PC-3 (cell line): ENCODE measurements at regions not wholly inside any gene's neighbourhood (a gene's known extent, or its start where the extent isn't known, plus 50 kb on each side); places are given as distances from the start of the nearest gene placed in this dataset.

Source experiments
- ATAC-seq: fragments of 200-7000 bp; cut with Tn5 transposase; 2 replicates; pipeline ENCODE4 v1.9.1; 2020; ENCODE audit warnings: mild to moderate bottlenecking, moderate library complexity
- BruUV-seq: library from RNA; stranded (reverse); fragments of 400-500 nt; replicated peaks from 2 replicates; lab custom pipeline; 2021; lab: Mats Ljungman, UMichigan
- CTCF ChIA-PET: fragments of 300-600 bp; sonication (Branson Sonifier 250); formaldehyde crosslinking; loops from one replicate; lab custom pipeline; 2022; ENCODE audit warnings: antibody characterized with exemption; lab: Charles Lee
- POLR2A ChIA-PET: fragments of 300-600 bp; sonication (Branson Sonifier 250); formaldehyde crosslinking; loops from one replicate; lab custom pipeline; 2022; ENCODE audit warnings: antibody characterized with exemption; ENCODE audit not compliant: unreplicated experiment; lab: Charles Lee
- DNase-seq: peaks from one replicate; pipeline ENCODE4 v3.0.0-alpha.2; 2015
- H2AFZ ChIP-seq: fragments of 300-600 bp; sonication (generic); 2 replicates; pipeline ENCODE4 v1.6.0; 2016; ENCODE audit warnings: antibody characterized with exemption, low read length
- H3F3A ChIP-seq: fragments of 300-600 bp; sonication (generic); one replicate; pipeline ENCODE4 v1.6.0; 2017; ENCODE audit warnings: antibody characterized with exemption, low read length, control low read depth, mild to moderate bottlenecking; ENCODE audit not compliant: unreplicated experiment
- H3K27ac ChIP-seq: fragments of 300-600 bp; sonication (generic); 2 replicates; pipeline ENCODE4 v1.5.1; 2016; ENCODE audit warnings: mild to moderate bottlenecking, low read length
- H3K27me3 ChIP-seq: fragments of 300-600 bp; sonication (generic); 2 replicates; pipeline ENCODE4 v1.6.1; 2016; ENCODE audit warnings: low read length, mixed read lengths
- H3K36me3 ChIP-seq: fragments of 300-600 bp; sonication (generic); 2 replicates; pipeline ENCODE4 v1.6.1; 2016; ENCODE audit warnings: low read depth, mixed run types, low read length, mixed read lengths
- H3K4me1 ChIP-seq: fragments of 300-600 bp; sonication (generic); 2 replicates; pipeline ENCODE4 v1.5.1; 2016; ENCODE audit warnings: low read length; ENCODE audit not compliant: insufficient read depth
- H3K4me2 ChIP-seq: fragments of 300-600 bp; sonication (generic); 2 replicates; pipeline ENCODE4 v1.6.0; 2016; ENCODE audit warnings: low read length
- H3K4me3 ChIP-seq: fragments of 300-600 bp; sonication (generic); 2 replicates; pipeline ENCODE4 v1.5.1; 2016; ENCODE audit warnings: mild to moderate bottlenecking, low read length, mixed read lengths
- H3K79me2 ChIP-seq: fragments of 300-600 bp; sonication (generic); 2 replicates; pipeline ENCODE4 v1.6.1; 2017; ENCODE audit warnings: low read length, mixed read lengths
- H3K9ac ChIP-seq: fragments of 300-600 bp; sonication (generic); 2 replicates; pipeline ENCODE4 v1.6.0; 2016; ENCODE audit warnings: mild to moderate bottlenecking, low read length
- H3K9me2 ChIP-seq: fragments of 300-600 bp; sonication (generic); replicated peaks from 2 replicates; pipeline ENCODE4 v1.6.1; 2016; ENCODE audit warnings: mixed run types, low read length, mixed read lengths
- H3K9me3 ChIP-seq: fragments of 300-600 bp; sonication (generic); 2 replicates; pipeline ENCODE4 v1.6.1; 2016; ENCODE audit warnings: low read length, mixed read lengths
- H4K20me1 ChIP-seq: fragments of 300-600 bp; sonication (generic); 2 replicates; pipeline ENCODE4 v1.6.1; 2016; ENCODE audit warnings: low read length, mixed read lengths
- CTCF ChIP-seq: fragments of 300-600 bp; sonication (generic); conservative IDR thresholded peaks from 2 replicates; pipeline ENCODE4 v1.5.1; 2017; ENCODE audit warnings: antibody characterized with exemption, low read depth, mild to moderate bottlenecking, low read length
- EZH2 ChIP-seq: fragments of 300-600 bp; sonication (generic); IDR thresholded peaks from one replicate; pipeline ENCODE4 v1.6.1; 2017; ENCODE audit warnings: antibody characterized with exemption, mild to moderate bottlenecking, low read length; ENCODE audit not compliant: unreplicated experiment
- EZH2phosphoT487 ChIP-seq: fragments of 300-600 bp; sonication (generic); IDR thresholded peaks from 2 replicates; pipeline ENCODE4 v1.6.1; 2018; ENCODE audit warnings: mild to moderate bottlenecking, antibody characterized with exemption, low read length, borderline replicate concordance
- intact Hi-C: fragments of 100-400 bp; cut with micrococcal nuclease; formaldehyde crosslinking; loops from 2 replicates; pipeline ENCODE4 v1.9.0; 2023

GRCh38 chr5:171589461-171589860 lies 170.0 kb downstream of the FGF18 start:
- ChIA-PET POLR2A (no interaction called here), CTCF (no interaction called here)
- ATAC-seq (no peak), DNase-seq (no peak)
- Histone ChIP-seq H3K9ac (no peak overlapping the region), H3K4me2 (no peak overlapping the region), H3K79me2 (no peaks in the 10 kb centered on the region), H2AFZ (no peak overlapping the region), H3K4me1 (no peaks in the 10 kb centered on the region), H3K27ac (no peak overlapping the region), H3K27me3 (peaks cover 66% of the 10 kb centered on the region), H3F3A (no peaks in the 10 kb centered on the region), H3K4me3 (no peak overlapping the region), H3K36me3 (no peaks in the 10 kb centered on the region), H3K9me2 (no peaks in the 10 kb centered on the region), H4K20me1 (no peaks in the 10 kb centered on the region), H3K9me3 (no peaks in the 10 kb centered on the region)
- TF ChIP-seq CTCF = no peak
- no peak for TF ChIP-seq EZH2phosphoT487
- no peak for TF ChIP-seq EZH2
- intact Hi-C loops = no loop called here
- no TSS peak for BruUV-seq

GRCh38 chr5:171592076-171592475 lies 172.6 kb downstream of the FGF18 start:
- ChIA-PET POLR2A (no interaction called here), CTCF (no interaction called here)

More at GRCh38 chr5:171592076-171592475, 172.6 kb downstream of the FGF18 start:
- ATAC-seq (no peak), DNase-seq (no peak)
- Histone ChIP-seq H3K4me2 (no peak overlapping the region), H3K27ac (no peak overlapping the region), H2AFZ (no peak overlapping the region), H4K20me1 (no peaks in the 10 kb centered on the region), H3K27me3 (peaks cover 42% of the 10 kb centered on the region), H3K9me3 (no peaks in the 10 kb centered on the region), H3K36me3 (no peaks in the 10 kb centered on the region), H3K9me2 (no peaks in the 10 kb centered on the region), H3K4me3 (no peak overlapping the region), H3K4me1 (peaks cover 6% of the 10 kb centered on the region), H3F3A (no peaks in the 10 kb centered on the region), H3K79me2 (no peaks in the 10 kb centered on the region), H3K9ac (no peak overlapping the region)
- intact Hi-C loops = no loop called here
- BruUV-seq = no TSS peak
- TF ChIP-seq EZH2phosphoT487 = no peak
- TF ChIP-seq CTCF = no peak
- no peak for TF ChIP-seq EZH2
